HPDE6-E6E7 (cell line): ENCODE measurements at regions not wholly inside any gene's neighbourhood (a gene's known extent, or its start where the extent isn't known, plus 50 kb on each side); places are given as distances from the start of the nearest gene placed in this dataset.
"Not testable (repeated sequence)": the region's sequence is repeated elsewhere in the genome, so short reads cannot be mapped to it uniquely, and the experiment has no call there.

ENCODE experiments used
- DNase-seq: peaks from one replicate; pipeline ENCODE4 v3.0.0; 2011; ENCODE audit warnings: missing footprints; ENCODE audit errors: extremely low spot score

DNA sequence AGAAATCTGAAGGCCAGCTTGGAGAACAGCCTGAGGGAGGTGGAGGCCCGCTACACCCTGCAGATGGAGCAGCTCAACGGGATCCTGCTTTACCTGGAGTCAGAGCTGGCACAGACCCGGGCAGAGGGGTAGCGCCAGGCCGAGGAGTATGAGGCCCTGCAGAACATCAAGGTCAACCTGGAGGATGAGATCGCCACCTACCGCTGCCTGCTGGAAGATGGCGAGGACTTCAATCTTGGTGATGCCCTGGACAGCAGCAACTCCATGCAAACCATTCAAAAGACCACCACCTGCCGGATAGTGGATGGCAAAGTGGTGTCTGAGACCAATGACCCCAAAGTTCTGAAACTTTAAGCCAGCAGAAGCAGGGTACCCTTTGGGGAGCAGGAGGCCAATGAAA lies 318.4 kb downstream of the ZFHX3 start:
- DNase-seq, result not testable (repeated sequence)

DNA sequence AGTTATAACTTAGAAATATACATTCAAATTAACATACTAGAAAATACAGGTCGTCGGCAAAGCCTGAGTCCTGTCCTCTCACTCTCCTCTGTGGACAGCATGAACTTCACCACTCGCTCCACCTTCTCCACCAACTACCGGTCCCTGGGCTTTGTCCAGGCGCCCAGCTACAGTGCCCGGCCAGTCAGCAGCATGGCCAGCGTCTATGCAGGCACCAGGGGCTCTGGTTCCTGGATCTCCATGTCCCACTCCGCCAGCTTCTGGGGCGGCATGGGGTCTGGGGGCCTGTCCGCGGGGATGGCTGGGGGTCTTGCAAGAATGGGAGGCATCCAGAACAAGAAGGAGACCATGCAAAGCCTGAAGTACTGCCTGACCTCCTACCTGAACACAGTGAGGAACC lies 319.4 kb downstream of the ZFHX3 start:
- DNase-seq, result no peak

DNA sequence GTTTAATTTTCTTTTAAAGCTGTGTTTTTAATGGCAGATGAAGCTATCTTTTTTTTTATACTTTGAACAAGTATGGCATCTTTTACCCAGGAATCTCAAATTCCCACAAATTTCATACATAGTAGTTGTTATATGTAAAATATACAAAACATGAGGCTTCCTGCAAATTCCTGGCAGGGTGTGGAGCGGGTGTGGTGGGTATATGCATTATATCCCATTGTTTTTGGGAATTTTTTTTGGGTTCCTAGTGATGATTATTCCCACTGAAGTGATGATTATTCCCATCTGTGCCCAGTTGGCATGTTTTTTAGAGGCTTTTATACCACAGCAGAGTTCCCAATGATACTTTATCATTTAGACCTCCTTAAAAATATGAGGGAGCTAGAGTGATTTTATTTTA lies 320.4 kb downstream of the ZFHX3 start:
- no peak for DNase-seq

DNA sequence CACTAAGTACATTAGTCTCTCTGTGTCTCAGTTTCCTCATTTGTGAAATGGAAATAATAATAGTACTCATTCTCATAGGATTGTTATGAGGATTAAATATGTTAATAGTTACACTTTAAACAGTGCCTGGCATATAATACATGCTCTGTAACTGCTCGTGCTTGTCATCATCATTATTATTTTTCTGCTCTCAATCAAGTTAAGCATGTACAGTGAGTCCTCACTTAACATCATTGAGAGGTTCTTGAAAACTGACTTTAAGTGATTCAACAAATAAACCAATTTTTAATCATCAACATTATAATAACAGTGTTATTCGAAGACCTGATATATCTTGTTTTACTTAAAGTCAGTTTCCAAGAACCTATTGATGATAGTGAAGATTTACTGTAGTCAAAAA lies 322.3 kb downstream of the ZFHX3 start:
- no peak for DNase-seq

DNA sequence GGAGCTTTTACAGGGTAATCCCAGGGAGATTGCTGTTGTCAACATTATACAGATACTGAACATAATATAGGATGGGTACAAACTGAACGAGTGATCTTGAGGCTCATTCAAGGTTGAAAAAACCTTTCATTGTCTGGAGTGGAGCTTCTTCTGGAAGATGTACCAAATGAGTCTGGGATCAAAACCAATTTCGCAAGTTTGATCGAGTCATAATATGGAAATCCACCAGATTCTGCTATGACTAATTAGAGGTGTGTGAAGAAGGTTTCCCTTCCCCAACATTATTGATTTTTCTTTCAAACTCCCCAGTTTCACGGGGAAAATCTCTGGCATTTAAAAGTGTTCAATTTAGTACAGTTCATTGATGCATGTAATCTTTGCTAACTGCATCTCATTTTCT lies 324.1 kb downstream of the ZFHX3 start:
- peak; percentile 42 for DNase-seq

DNA sequence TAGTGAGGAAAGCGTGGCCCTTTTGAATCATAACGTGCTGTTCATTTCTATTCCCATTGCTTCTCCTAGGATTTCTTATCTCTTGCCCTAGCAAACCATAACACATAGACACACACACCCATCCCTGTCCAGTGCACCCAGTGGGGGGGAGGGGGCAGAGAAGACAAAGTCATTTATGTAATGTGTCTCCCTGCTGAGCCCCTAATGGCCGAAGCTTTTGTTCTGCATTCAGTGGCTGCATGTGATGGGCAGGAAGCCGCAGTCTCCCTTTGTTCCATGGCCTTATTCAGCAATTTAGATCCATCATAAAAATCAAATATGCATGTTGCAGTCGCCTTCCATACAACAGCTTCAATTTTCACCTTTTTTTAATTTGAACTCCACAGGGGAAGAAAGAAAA lies 325.4 kb downstream of the ZFHX3 start:
- DNase-seq, result no peak

DNA sequence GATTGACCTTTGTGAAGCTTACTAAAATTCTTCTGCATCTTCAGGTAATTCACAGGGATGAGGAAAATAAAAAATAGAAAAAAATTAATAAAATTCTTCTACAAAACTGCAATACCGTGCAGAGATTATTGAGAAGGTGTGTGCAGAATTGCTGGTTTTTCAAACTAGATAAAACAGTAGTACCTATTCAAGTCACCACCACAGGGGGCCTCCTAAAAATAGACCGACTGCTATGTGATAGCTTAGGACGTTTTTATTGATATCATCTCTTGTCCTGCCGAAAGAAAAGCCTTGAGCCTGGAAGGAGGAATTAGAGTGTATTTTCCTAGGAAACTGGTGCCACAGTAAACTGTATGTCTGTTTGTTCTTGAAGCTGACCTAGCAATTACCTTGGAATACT lies 325.9 kb downstream of the ZFHX3 start:
- no peak for DNase-seq

DNA sequence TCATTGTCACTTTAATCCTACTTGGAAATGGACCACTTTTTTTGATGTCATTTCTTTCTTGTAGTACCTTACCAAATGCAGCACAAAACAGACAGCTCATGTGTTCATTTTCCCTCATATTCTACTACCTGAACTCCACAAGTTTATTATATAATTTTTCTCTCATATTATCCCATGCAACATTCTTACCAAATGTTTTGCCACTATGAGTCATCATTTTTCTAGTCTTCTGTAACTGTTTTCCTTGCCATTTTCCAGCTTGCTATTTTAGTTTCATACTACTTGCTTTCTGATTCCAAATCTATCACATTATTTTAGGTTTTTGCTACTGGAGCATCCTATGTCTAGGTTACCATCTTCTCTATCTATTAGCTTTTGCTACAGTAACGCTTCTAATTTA lies 332.7 kb downstream of the ZFHX3 start:
- DNase-seq, result no peak

DNA sequence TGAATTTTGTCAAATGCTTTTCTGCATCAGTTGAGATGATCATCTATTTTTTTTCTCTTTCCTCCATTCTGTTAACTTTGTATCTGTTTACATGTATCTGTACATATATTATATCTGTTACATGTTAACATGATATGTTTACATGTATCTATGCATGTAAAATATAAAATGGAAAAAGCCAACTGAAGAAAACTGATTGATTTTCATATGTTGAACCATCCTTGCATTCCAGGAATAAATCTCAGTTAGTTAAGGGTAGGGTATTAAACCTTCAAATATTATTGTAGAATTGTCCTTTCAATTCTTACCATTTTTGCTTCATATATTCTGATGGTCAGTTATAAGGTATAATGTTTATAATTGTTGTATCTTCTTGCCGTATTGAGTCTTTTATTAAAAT lies 336.1 kb downstream of the ZFHX3 start:
- no peak for DNase-seq

DNA sequence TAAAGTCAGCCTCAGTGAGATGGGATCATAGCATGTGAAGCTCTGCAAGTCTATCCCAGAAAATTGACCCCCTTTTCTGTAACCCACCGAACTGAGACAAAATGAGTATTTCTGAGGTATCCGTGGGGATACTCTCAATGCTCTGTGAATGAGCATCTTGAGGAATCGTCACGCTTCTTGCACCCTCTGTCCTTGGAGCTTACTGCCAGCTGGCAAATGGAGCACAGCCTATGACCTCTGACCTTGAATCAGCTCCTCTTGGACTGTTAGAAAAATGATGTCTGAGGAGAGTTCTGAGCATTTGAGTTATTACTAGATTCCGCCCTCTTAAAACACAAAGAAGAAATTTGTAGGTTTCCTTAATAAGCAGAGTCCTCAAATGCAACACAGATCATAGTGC lies 342.1 kb downstream of the ZFHX3 start:
- no peak for DNase-seq

DNA sequence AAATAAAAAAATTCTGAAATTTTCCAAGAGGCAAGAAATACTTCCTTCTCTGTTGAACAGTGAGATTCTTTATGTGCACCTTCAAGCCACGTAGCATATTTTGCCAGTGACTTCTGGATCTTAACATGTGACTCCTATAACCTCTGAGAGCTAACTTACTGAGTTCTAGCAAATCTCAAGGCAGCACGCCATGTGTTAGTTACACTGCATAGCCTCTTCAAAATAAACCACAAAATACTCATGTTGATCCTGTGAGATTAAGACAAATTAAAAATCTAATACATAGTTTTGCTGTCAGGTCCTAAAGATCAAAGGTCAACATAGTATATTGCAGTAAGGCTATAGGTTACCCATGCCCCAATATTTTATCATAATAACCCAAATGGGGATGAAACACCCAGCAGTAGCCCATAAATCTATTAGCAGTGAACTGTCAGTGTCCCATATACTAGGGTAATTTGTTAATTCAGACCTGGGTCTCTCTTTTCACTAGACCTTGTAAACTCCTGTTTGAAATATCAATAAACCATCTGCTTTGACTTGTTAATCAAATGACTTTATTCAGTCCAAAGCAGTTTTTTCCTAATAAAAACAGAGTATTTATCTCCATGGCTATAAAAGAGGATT lies 343.1 kb downstream of the ZFHX3 start:
- no peak for DNase-seq

DNA sequence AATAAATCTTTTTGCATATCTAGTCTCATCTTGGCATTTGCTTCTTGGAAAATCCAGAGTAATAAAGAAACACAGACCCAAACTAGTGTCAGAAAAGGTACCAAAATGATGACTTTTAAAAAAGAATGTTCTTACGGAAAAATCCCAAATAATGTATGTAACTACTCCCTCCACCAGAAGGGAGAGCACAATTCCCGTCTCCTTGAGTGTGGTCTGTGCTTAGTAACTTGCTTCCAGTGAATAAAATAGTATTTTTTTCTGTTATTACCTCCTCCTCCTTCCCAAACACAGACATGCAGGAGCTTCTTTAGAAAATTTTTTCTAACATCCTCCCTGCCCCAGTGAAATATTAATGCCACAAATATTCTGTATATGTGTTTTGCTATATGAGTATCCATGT lies 358.1 kb downstream of the ZFHX3 start:
- no peak for DNase-seq

DNA sequence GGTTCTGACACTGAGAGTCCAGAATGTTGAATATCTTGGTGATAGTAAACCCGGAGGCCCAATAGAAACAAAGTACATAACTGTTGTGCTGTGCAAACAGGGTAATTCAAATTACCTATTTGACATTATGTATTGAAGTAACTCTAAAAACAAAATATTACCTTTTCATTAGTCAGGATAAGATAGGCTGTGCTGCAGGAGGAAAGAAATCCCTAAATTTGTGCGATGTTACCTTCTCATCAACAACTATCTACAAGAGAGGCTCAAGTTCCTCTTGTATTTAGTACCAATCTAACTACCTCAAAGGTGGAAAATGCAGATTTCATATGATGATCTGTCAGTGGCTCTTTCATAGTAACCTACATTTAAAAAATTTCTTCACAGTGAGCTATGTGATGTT lies 367.2 kb downstream of the ZFHX3 start:
- DNase-seq, result no peak

DNA sequence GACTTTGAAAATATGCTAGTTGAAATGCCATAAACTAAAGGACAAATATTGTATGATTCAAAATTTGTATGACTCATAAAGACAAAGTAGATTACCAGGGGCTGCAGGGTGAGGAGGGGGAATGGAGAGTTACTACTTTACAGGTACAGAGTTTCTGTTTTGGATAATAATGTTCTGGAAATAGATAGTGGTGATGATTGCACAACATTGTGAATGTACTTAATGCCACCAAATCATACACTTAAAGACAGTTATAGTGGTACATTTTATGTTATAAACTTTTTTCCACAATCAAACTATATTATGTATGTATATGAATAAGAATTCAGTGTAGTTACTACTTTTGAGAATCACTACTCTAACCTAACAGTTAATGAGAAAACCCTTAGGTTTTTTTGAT lies 368.1 kb downstream of the ZFHX3 start:
- DNase-seq, result no peak

DNA sequence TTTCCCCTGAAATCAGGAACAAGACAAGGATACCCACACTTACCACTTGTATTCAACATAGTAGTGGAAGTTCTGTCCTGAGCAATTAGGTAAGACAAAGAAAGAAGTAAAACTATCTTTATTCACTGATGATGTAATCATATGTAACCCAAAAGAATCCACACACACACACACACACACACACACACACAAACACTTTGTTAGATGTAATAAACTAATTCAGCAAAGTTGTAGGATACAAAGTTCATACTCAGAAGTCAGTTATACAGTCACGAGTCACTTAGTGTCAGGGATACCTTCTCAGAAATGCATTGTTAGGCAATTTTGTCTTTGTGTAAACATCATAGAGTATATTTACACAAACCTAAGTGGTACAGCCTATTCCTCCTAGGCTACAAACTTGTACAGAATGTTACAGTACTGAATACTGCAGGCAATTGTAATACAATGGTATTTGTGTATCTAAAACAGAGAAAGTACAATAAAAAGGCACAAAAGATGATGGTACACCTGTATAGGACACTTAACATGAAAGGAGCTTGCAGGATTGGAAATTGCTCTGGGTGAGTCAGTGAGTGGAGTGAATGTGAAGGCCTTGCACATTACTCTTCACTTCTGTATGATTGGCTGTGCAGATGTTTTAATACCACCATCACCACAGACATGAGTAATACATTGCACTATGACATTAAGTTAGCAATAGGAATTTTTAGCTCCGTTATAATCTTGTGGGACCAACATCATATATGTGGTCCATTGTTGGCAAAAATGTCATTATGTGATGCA lies 370.1 kb downstream of the ZFHX3 start:
- DNase-seq, result no peak

DNA sequence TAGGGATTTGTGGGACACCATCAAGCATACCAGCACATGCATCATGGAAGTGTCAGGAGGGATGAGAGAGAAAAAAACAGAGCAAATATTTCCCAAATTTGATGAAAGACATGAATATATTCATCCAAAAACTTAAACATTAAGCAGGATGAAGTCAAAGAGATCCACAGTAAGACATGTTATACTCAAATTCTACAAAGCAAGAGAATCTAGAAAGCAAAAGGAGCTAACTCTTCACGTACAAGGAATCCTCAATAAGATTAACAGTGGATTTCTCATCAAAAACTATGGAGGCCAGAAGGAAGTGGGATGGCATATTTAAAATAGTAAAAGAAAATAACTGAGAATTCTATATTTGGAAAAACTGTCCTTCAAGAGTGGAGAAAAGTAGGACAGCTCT lies 374.8 kb downstream of the ZFHX3 start:
- DNase-seq, result no peak

DNA sequence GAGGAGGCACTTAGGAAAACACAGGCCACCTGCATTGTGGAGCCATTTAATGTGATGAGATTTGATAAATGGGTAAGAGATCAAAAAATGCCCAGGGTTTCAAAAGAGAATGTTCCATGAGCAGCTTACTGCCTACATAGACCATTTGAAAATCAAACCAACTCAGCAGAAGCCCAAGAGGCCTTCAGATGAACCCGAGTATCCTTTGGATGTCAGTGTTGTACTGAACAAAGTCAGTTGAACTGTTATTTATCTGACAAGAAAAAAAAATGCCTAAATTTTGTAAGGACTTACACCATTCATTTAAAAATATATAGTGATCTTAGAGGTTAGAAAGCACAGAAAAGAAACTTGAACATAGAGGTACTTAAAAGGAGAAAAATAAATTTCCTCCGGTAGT lies 381.7 kb downstream of the ZFHX3 start:
- DNase-seq, result no peak

DNA sequence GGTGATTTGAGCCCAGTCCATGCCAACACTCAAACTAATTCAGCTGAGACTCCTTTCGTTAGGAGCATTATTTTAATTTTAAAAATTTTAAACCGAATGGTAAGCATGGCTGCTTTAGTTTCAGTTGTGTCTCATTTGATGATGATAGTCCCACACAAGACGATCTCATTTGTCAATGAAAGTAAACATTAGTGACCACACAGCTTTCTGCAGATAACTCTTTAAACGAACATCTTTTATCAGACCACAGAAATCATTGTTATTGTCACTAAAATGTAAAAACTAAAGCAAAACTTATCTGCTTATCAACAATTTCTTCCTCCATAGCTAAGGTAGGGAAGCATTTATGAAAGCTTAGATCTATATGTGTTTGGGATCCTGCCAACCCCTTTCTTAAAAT lies 382.2 kb downstream of the ZFHX3 start:
- DNase-seq, result no peak

DNA sequence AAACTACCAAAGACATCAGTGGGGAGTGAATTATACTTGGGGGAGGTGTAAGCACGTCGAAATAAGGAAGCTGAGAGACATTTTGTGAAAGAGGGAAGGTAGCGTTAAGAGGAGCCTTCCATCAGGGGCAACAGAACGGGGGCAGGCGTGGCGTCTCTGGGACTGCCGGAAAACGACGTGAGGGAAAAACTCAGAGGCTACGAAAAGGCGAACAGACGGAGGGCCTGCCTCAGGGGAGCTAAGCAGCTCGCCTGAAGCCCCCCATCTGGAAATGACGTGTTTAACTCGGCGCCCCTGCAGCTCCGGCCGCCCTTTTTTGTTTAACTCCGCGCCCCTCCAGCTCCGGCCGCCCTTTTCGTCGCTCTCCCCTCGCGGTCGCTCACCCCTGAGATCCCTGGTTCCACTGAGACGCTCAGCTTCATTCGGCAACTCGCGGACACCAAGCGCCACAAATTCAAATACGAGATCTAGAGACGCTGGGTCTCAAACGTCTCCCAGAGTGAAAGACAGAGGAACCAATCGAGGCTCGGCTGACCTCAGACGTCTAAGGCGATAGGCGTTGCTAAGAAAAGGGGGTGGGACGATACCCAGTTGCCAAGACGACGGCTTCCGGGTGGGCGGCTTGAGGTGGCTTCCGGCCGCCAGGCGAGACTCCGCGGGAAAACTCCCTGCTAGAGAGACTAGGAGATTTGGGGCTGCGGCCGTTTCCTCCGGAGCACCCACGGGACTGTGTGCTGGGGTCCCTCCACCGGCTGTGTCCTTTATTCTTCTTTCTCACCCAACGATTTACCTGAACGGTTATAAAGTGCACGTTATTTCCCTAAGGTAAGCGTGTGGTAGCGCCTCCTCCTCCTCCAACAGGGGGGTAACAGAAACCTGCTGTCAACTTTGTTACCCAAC lies 383.2 kb downstream of the ZFHX3 start:
- peak; percentile 99 for DNase-seq

DNA sequence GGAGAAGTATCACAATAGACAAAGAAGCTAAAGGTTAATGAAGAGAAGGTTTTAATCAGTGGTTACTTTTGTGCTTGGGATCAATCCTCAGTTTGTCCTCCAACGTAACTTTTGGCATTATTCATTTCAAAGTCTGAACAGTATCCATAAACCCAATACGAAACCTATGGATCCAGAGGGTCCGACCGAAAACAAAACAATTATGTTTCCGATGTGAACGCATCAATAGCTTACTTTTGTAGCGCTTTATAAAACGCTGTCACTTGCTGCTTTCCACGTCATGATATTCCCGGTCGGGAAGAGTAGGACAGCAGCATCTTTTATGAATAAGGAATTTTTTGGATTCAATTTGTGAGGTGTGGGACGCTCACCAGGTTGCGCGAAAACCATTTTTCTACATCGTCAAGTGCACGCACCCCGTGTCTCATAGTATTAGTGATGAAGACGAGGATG lies 383.8 kb downstream of the ZFHX3 start:
- DNase-seq, result peak; percentile 1

DNA sequence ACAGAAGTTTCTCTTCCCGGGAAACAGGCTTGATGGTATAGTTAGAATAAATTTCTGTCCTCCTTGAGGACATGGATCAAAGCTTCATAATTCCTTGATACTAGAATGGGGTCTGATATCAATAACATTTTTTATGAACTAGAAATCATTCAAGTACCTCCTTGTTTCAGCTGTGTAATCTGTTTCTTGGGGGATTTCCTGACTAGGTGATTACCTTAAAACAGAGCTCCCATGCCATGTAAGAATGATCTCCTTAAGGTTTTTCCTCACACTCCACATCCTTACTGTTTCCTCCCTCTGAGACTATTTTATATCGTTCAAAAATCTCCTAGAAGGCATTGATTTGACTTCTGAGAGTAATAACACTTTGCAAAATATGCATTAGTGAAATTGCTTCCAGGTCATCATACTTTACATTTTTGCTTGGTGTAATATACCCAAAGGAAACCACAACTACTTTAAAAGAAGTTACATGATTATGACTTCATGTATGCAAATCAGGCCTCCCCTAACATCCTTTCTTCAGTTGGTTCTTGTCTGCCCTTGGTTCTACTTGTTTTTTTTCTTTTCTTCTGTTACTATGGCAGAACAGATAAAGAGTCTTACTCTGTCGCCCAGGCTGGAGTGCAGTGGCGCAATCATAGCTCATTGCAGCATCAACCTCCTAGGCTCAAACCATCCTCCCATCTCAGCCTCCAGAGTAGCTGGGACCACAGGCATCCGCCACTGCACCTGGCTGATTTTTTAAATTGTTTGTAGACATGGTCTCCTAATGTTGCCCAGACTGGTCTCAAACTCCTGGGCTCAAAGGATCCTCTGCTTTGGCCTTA lies 388.8 kb downstream of the ZFHX3 start:
- no peak for DNase-seq

DNA sequence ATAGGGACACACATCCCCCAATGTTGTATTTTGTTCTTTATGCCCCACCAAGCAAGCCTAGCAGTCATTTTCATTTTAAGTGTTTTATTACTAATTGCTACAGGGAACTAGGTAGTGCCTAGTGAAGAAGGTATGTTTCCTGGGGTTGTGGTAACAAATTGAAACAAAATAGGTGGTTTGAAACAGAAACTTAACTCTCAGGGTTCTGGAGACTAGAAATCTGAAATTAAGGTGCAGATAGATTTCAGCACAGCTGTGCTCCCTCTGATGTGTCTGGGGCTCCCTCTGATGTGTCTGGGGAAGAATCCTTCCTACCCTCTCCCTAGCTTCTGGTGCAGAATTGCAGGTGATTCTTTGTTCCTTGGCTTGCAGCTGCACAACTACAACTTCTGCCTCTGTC lies 390.1 kb downstream of the ZFHX3 start:
- no peak for DNase-seq
